Caco-2 (cell line): ENCODE measurements at regions not wholly inside any gene's neighbourhood (a gene's known extent, or its start where the extent isn't known, plus 50 kb on each side); places are given as distances from the start of the nearest gene placed in this dataset.

ENCODE experiments used
- BruUV-seq: library from RNA; stranded (reverse); fragments of 400-500 nt; replicated peaks from 2 replicates; lab custom pipeline; 2021; lab: Mats Ljungman, UMichigan
- CTCF ChIA-PET: fragments of 300-600 bp; sonication (Branson Sonifier 250); formaldehyde crosslinking; loops from one replicate; lab custom pipeline; 2022; ENCODE audit warnings: antibody characterized with exemption; lab: Charles Lee
- POLR2A ChIA-PET: fragments of 300-600 bp; sonication (Branson Sonifier 250); formaldehyde crosslinking; loops from one replicate; lab custom pipeline; 2022; ENCODE audit warnings: antibody characterized with exemption; lab: Charles Lee
- DNase-seq, 2 experiments: peaks; one replicate each; pipeline versions ENCODE4 v3.0.0 to v3.0.0-alpha.2; 2020 to 2022
- H3K27me3 ChIP-seq: replicated peaks from 2 replicates; pipeline ENCODE4 v1.6.0; 2011; ENCODE audit warnings: low read length; ENCODE audit not compliant: control insufficient read depth, insufficient read depth
- H3K36me3 ChIP-seq: 2 replicates; pipeline ENCODE4 v1.5.1; 2011; ENCODE audit warnings: low read length; ENCODE audit not compliant: control insufficient read depth, insufficient read depth
- H3K4me1 ChIP-seq: fragments of 250-450 bp; sonication (Bioruptor Pico); 2 replicates; pipeline ENCODE4 v1.5.1; 2020; ENCODE audit warnings: mild to moderate bottlenecking
- H3K4me3 ChIP-seq: 2 replicates; pipeline ENCODE4 v1.5.1; 2011; ENCODE audit warnings: low read depth, mild to moderate bottlenecking, control low read depth, low read length
- H3K9me3 ChIP-seq: fragments of 250-450 bp; sonication (Bioruptor Pico); 2 replicates; pipeline ENCODE4 v1.5.1; 2020; ENCODE audit warnings: mild to moderate bottlenecking, moderate library complexity
- H3K27ac Mint-ChIP-seq: one replicate; pipeline ENCODE4 v1.8.0; 2022; ENCODE audit warnings: mixed read lengths; ENCODE audit not compliant: unreplicated experiment
- H3K27me3 Mint-ChIP-seq: one replicate; pipeline ENCODE4 v1.8.0; 2022; ENCODE audit warnings: mixed read lengths; ENCODE audit not compliant: insufficient read depth, unreplicated experiment
- H3K36me3 Mint-ChIP-seq: one replicate; pipeline ENCODE4 v1.8.0; 2022; ENCODE audit warnings: mild to moderate bottlenecking, mixed read lengths; ENCODE audit not compliant: insufficient read depth, unreplicated experiment
- H3K4me1 Mint-ChIP-seq: one replicate; pipeline ENCODE4 v1.8.0; 2022; ENCODE audit warnings: low read depth, mixed read lengths; ENCODE audit not compliant: unreplicated experiment
- H3K4me3 Mint-ChIP-seq: one replicate; pipeline ENCODE4 v1.8.0; 2022; ENCODE audit warnings: mild to moderate bottlenecking, moderate library complexity, mixed read lengths; ENCODE audit not compliant: unreplicated experiment
- H3K9me3 Mint-ChIP-seq: one replicate; pipeline ENCODE4 v1.8.0; 2022; ENCODE audit warnings: mixed read lengths; ENCODE audit not compliant: unreplicated experiment
- intact Hi-C: fragments of 100-400 bp; cut with micrococcal nuclease; formaldehyde crosslinking; loops from one replicate; pipeline ENCODE4 v1.10.0; 2022; ENCODE audit not compliant: unreplicated experiment
- TF ChIP-seq, protein P1 (sequence below), 2 experiments: fragments of 200-600 bp in 1 of 2; IDR thresholded peaks; 1 replicate in 1 of 2; 2 replicates in 1 of 2; pipeline versions ENCODE4 v1.5.1 to v1.8.0; 2011 to 2022; ENCODE audit warnings: antibody characterized with exemption in 1 of 2, control low read depth in 1 of 2, inconsistent platforms in 1 of 2, low read depth in 1 of 2, low read length in 1 of 2, mild to moderate bottlenecking in 1 of 2, moderate library complexity in 1 of 2; ENCODE audit not compliant: insufficient read depth in 1 of 2, severe bottlenecking in 1 of 2, unreplicated experiment in 1 of 2

DNA sequence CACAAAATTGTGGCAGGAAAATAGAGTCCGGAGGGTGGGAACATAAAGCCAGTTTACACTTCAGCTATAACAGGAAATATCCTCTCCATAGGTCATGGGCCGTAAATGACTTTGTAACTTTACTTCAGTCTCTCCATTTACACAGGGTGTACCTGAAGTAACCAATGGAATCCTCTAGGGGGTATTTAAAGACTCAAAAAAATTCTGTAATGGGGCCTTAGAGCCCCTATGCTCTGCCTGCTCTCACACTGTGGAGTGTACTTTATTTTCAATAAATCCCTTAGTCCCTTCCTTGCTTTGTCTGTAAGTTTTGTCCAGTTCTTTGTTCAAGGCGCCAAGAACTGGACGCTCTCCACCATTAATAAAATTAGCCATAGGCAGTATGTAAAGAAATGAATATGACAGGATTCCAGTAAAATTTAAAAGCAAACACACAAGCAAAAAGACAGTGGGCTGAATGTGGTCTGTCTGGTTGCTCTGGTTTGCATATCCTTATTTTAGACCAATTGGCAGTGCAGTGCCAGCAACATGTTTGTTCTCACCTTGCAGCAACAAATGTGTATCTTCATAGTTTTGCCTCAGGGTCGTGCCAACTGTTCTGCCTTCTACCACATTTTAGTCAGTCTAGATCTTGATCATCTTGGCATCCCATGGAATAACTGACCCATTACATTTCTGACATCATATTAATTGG, 801.5 kb upstream of the SPRY2 start:
- H3K9me3 ChIP-seq = no peaks in the 10 kb centered on the region
- Mint-ChIP-seq H3K36me3 (peaks cover 12% of the 10 kb centered on the region), H3K4me3 (no peak overlapping the region), H3K9me3 (peaks cover 14% of the 10 kb centered on the region), H3K27ac (peak overlapping the region; percentile 85), H3K4me1 (peaks cover 52% of the 10 kb centered on the region), H3K27me3 (no peaks in the 10 kb centered on the region)
- peaks cover 67% of the 10 kb centered on the region for H3K4me1 ChIP-seq
- H3K36me3 ChIP-seq = no peaks in the 10 kb centered on the region
- no peaks in the 10 kb centered on the region for H3K27me3 ChIP-seq
- no peak for DNase-seq
- H3K4me3 ChIP-seq = no peak overlapping the region
- ChIA-PET POLR2A (interaction anchor here (0.6 kb wide), 1 partner anchor 1571 kb away, joined by 3 read pairs; no protein-coding TSS in a partner anchor), CTCF (no interaction called here)
- no TSS peak for BruUV-seq
- TF ChIP-seq, protein P1, sequence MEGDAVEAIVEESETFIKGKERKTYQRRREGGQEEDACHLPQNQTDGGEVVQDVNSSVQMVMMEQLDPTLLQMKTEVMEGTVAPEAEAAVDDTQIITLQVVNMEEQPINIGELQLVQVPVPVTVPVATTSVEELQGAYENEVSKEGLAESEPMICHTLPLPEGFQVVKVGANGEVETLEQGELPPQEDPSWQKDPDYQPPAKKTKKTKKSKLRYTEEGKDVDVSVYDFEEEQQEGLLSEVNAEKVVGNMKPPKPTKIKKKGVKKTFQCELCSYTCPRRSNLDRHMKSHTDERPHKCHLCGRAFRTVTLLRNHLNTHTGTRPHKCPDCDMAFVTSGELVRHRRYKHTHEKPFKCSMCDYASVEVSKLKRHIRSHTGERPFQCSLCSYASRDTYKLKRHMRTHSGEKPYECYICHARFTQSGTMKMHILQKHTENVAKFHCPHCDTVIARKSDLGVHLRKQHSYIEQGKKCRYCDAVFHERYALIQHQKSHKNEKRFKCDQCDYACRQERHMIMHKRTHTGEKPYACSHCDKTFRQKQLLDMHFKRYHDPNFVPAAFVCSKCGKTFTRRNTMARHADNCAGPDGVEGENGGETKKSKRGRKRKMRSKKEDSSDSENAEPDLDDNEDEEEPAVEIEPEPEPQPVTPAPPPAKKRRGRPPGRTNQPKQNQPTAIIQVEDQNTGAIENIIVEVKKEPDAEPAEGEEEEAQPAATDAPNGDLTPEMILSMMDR (IDR thresholded peaks at IDR 0.05; ENCODE audit: insufficient read depth in 1 of 2, low read depth in 1 of 2, low read length in 1 of 2, severe bottlenecking in 1 of 2, unreplicated experiment in 1 of 2) = no peak
- intact Hi-C loops = no loop called here

DNA sequence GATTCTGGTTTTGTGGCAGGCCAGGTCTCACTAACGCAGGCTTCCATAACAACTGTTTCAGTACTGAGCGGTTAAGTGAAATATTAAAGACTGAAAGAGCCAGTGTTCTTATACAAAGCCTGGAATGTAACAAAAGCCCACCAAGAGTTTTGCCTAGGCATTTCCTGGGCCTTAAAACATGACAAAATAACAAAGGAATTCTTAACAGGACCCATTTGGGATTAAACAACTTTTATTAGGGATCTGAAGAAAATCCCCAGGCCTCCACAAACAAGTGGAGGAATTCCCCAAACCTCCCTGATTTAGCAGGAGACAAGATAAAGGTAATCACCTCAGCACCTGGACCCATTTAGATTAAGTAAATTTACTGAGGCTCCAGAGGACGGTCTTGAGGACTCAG, 799.7 kb upstream of the SPRY2 start:
- no peaks in the 10 kb centered on the region for H3K9me3 ChIP-seq
- H3K4me3 ChIP-seq = no peak overlapping the region
- Mint-ChIP-seq H3K9me3 (peaks cover 4% of the 10 kb centered on the region), H3K36me3 (peaks cover 12% of the 10 kb centered on the region), H3K27ac (peak overlapping the region; percentile 85), H3K4me3 (no peak overlapping the region), H3K4me1 (peaks cover 53% of the 10 kb centered on the region), H3K27me3 (no peaks in the 10 kb centered on the region)
- POLR2A ChIA-PET = no interaction called here
- CTCF ChIA-PET = no interaction called here
- H3K36me3 ChIP-seq = no peaks in the 10 kb centered on the region
- H3K27me3 ChIP-seq = no peaks in the 10 kb centered on the region
- TF ChIP-seq, protein P1 (IDR thresholded peaks at IDR 0.05; ENCODE audit: insufficient read depth in 1 of 2, low read depth in 1 of 2, low read length in 1 of 2, severe bottlenecking in 1 of 2, unreplicated experiment in 1 of 2) = no peak
- peaks cover 83% of the 10 kb centered on the region for H3K4me1 ChIP-seq
- DNase-seq = peak; percentile 53 to 58
- BruUV-seq = no TSS peak
- intact Hi-C loops = loop anchor here (1.0 to 2.0 kb wide), 4 partner anchors 22 to 79 kb away; no protein-coding TSS in a partner anchor

DNA sequence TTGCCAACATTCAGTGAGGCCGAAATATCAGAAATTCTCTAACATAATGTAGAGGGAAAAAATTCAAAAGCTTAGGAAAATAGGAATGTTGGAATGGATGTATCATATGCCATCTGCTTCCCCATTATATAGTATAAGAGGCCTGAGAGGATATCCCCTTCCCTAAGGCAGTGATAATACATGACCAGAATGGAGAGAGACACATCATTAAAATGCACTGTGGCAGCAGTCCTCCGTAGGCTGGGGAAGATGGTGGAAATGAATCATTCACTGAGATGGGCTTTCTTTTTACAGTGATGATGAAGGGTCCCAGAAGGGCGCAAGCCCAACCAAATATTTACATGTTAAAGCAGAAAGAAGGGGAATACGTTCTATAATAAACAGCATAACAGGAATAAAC, 799.1 kb upstream of the SPRY2 start:
- intact Hi-C loops = loop anchor here (1.0 to 2.0 kb wide), 2 partner anchors 23 to 34 kb away; no protein-coding TSS in a partner anchor
- H3K27ac Mint-ChIP-seq = peak overlapping the region; percentile 85
- no TSS peak for BruUV-seq
- peaks cover 55% of the 10 kb centered on the region for H3K4me1 Mint-ChIP-seq
- no peak overlapping the region for H3K4me3 ChIP-seq
- POLR2A ChIA-PET = no interaction called here
- H3K4me1 ChIP-seq = peaks cover 83% of the 10 kb centered on the region
- no peaks in the 10 kb centered on the region for H3K36me3 ChIP-seq
- H3K4me3 Mint-ChIP-seq = peak overlapping the region; percentile 14
- CTCF ChIA-PET = no interaction called here
- no peaks in the 10 kb centered on the region for H3K9me3 ChIP-seq
- DNase-seq = no peak
- no peaks in the 10 kb centered on the region for H3K27me3 Mint-ChIP-seq
- TF ChIP-seq, protein P1 (IDR thresholded peaks at IDR 0.05; ENCODE audit: insufficient read depth in 1 of 2, low read depth in 1 of 2, low read length in 1 of 2, severe bottlenecking in 1 of 2, unreplicated experiment in 1 of 2) = no peak
- H3K27me3 ChIP-seq = no peaks in the 10 kb centered on the region
- peaks cover 12% of the 10 kb centered on the region for H3K36me3 Mint-ChIP-seq
- no peaks in the 10 kb centered on the region for H3K9me3 Mint-ChIP-seq
